ENCODE measurements at regions not wholly inside any gene's neighbourhood (a gene's known extent, or its start where the extent isn't known, plus 50 kb on each side); places are given as distances from the start of the nearest gene placed in this dataset.
"Not testable (repeated sequence)": the region's sequence is repeated elsewhere in the genome, so short reads cannot be mapped to it uniquely, and the experiment has no call there.

DNA sequence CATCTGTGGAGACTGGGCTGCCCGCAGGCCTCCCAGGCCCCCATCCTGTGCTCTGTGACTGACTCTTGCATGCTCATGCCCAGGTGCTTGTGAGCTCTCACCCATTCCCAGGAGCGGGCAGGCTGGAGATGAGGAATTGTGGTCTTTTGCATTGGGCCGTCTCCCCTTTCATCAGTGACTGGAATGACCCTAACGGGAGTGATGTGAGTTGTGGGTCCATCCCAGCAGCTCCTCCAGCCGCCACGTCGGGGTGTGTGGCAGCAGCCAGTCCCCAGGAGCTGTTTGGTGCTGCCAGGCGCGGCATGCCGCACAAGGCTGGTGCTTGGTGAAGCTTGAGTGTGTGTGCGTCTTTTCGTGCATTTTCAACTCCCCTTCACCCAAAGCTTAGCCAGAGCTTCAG is 164.2 kb downstream of the ACTR3B start:
- H3K27ac Mint-ChIP-seq = no peak overlapping the region
- DNase-seq = no peak
- peaks cover 24% of the 10 kb centered on the region for H3K27me3 Mint-ChIP-seq
- no peaks in the 10 kb centered on the region for H3K36me3 Mint-ChIP-seq (ENCODE audit: low read depth)
- H3K4me1 Mint-ChIP-seq = no peaks in the 10 kb centered on the region
- ChIA-PET CTCF (no interaction called here), POLR2A (no interaction called here)
- H3K4me3 Mint-ChIP-seq = no peak overlapping the region
- H3K9me3 Mint-ChIP-seq = peaks cover 4% of the 10 kb centered on the region

DNA sequence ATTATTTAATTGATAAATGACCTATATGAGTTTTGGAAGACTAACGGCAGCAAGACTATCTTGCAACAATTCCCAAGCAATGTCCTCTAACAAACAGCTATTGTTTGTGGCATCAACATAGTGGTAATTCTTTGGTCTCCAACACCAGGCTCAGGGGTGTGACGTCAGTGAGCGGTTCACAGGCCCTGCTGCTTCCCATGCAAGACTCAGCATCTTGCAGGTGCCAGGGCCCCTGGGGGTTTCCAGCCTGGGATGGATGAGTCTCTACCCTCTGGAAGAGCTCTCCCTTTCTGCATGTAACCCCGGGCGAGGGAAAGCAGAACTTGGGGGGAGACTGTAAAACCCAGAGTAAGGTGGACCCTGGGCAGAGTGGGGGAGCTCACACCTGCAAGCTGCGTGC is 164.7 kb downstream of the ACTR3B start:
- CTCF ChIA-PET = no interaction called here
- Mint-ChIP-seq H3K4me3 (no peak overlapping the region), H3K27me3 (peaks cover 24% of the 10 kb centered on the region), H3K9me3 (peaks cover 4% of the 10 kb centered on the region), H3K27ac (no peak overlapping the region), H3K4me1 (no peaks in the 10 kb centered on the region), H3K36me3 (ENCODE audit: low read depth) (no peaks in the 10 kb centered on the region)
- POLR2A ChIA-PET = no interaction called here
- no peak for DNase-seq

DNA sequence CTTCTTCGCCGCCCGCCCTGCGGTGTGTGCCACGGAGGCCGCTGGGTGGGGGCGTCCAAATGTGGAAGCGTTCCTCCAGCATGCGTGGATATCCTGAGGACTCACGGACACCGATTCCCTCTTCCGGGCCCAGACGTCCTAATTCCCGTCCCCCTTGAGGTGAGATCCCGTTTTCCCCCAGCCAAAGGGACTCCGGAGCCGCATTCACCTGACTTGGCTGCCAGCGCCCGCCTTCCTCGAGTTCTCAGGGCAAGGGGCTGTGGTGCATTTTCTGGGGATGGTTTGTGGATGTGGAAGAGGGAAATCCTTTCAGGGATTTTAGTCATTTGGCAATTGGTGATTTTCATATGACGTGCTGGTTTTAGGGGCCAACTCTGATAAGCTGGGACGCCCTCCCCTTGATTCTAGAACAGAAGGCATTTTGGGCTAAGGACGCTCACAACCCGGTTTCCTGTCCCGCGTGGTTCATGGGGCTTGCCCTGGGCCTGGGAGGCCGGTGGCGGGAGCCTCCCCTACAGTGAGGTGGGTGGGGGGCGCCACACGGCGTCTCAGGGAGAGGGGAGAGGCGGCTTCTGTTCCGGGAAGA is 165.4 kb downstream of the ACTR3B start:
- Mint-ChIP-seq H3K27ac (no peak overlapping the region), H3K9me3 (peaks cover 4% of the 10 kb centered on the region), H3K4me3 (no peak overlapping the region), H3K36me3 (ENCODE audit: low read depth) (no peaks in the 10 kb centered on the region), H3K4me1 (no peaks in the 10 kb centered on the region), H3K27me3 (peaks cover 24% of the 10 kb centered on the region)
- DNase-seq = no peak
- CTCF ChIA-PET = no interaction called here
- POLR2A ChIA-PET = no interaction called here

DNA sequence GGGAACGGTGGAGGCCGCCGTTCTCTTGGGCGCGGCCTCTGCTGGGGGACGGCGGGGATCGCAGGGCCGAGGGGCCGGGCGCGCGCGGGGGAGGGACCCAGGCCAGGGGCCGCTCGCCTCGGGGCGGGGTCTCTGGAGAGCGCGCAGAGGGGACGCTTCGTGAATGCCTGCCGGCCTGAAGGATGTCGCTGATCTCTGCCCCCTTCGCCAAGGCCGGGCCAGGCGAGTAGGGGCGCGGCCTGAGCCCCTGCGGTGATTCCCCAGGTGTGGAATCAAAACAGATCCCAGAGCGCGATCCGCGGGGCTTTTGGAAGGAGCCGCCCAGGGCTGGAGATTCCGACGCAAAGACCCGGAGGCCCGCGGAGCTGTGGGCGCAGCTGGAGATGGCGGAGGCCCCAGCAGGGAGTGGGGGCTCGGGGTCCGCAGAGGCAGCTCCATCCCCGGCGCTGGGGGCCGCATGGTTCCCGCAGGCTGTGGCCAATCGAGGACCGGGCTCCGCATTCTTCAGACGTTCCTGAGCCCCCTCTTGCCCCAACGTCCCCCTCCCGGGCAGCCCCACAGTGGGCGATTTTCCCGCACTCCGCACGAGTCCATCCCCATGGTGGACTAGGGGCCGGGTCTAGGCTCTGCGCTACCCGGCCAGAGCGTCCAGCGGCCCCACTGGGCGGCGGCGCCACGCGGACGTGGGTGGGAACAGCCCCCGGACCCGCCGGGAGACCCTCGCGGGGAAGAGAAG is 166.0 kb downstream of the ACTR3B start:
- ChIA-PET CTCF (no interaction called here), POLR2A (no interaction called here)
- H3K27ac Mint-ChIP-seq = no peak overlapping the region
- no peaks in the 10 kb centered on the region for H3K9me3 Mint-ChIP-seq
- H3K27me3 Mint-ChIP-seq = peaks cover 24% of the 10 kb centered on the region
- no peaks in the 10 kb centered on the region for H3K36me3 Mint-ChIP-seq (ENCODE audit: low read depth)
- H3K4me1 Mint-ChIP-seq = no peaks in the 10 kb centered on the region
- H3K4me3 Mint-ChIP-seq = no peak overlapping the region
- DNase-seq = no peak

GRCh38 chr7:152931633-152932032 is 172.1 kb downstream of the ACTR3B start:
- H3K4me1 Mint-ChIP-seq = no peaks in the 10 kb centered on the region
- H3K27ac Mint-ChIP-seq = no peak overlapping the region
- H3K36me3 Mint-ChIP-seq (ENCODE audit: low read depth) = no peaks in the 10 kb centered on the region
- no peak overlapping the region for H3K4me3 Mint-ChIP-seq
- no peak for DNase-seq
- POLR2A ChIA-PET = no interaction called here
- H3K27me3 Mint-ChIP-seq = no peaks in the 10 kb centered on the region
- H3K9me3 Mint-ChIP-seq = no peaks in the 10 kb centered on the region
- CTCF ChIA-PET = interaction anchor here (0.5 kb wide), 1 partner anchor 12 kb away, joined by 3 read pairs; no protein-coding TSS in a partner anchor

GRCh38 chr7:152937282-152937681 is 177.7 kb downstream of the ACTR3B start:
- Mint-ChIP-seq H3K27ac (no peak overlapping the region), H3K36me3 (ENCODE audit: low read depth) (no peaks in the 10 kb centered on the region), H3K27me3 (peaks cover 1% of the 10 kb centered on the region), H3K4me3 (no peak overlapping the region), H3K4me1 (no peaks in the 10 kb centered on the region), H3K9me3 (no peaks in the 10 kb centered on the region)
- ChIA-PET CTCF (interaction anchor here (1.4 kb wide), 1 partner anchor 9 kb away, joined by 4 read pairs; no protein-coding TSS in a partner anchor), POLR2A (no interaction called here)
- DNase-seq = no peak

GRCh38 chr7:152946616-152947015 is 187.1 kb downstream of the ACTR3B start:
- H3K27ac Mint-ChIP-seq; POLR2A ChIA-PET; H3K27me3 Mint-ChIP-seq; H3K9me3 Mint-ChIP-seq; H3K4me3 Mint-ChIP-seq; DNase-seq; H3K36me3 Mint-ChIP-seq (ENCODE audit: low read depth): not testable (repeated sequence)
- H3K4me1 Mint-ChIP-seq = peaks cover 12% of the 10 kb centered on the region
- CTCF ChIA-PET = interaction anchor here (1.1 kb wide), 1 partner anchor 10 kb away, joined by 4 read pairs; no protein-coding TSS in a partner anchor

DNA sequence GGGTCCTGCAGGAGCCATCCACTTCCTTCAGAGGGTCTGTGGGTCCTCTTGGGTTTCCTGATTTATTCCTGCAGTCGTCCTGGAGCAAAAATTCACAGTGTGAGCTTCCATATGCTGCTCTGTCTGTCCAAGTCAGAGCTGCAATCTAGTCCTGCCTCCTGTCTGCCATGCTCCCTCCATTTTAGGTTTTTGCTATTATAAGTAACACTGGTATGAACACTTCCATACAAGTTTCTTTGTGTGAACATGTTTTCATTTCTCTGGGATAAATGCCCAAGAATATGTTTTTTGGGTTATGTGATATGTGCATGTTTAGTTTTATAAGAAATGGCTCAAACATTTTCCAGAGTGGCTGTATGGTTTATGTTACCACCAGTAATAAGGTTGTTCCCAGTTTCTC is 188.1 kb downstream of the ACTR3B start:
- Mint-ChIP-seq H3K36me3 (ENCODE audit: low read depth) (no peaks in the 10 kb centered on the region), H3K27ac (no peak overlapping the region), H3K9me3 (peaks cover 2% of the 10 kb centered on the region), H3K27me3 (no peaks in the 10 kb centered on the region), H3K4me3 (no peak overlapping the region), H3K4me1 (peaks cover 12% of the 10 kb centered on the region)
- POLR2A ChIA-PET = no interaction called here
- CTCF ChIA-PET = no interaction called here
- no peak for DNase-seq

GRCh38 chr7:152949253-152949652 is 189.7 kb downstream of the ACTR3B start:
- Mint-ChIP-seq H3K9me3 (peaks cover 2% of the 10 kb centered on the region), H3K27me3 (no peaks in the 10 kb centered on the region), H3K27ac (no peak overlapping the region), H3K4me1 (peaks cover 7% of the 10 kb centered on the region), H3K36me3 (ENCODE audit: low read depth) (no peaks in the 10 kb centered on the region), H3K4me3 (no peak overlapping the region)
- DNase-seq = no peak
- ChIA-PET POLR2A (no interaction called here), CTCF (no interaction called here)

- Mint-ChIP-seq H3K4me3 (no peak overlapping the region), H3K36me3 (ENCODE audit: low read depth) (no peaks in the 10 kb centered on the region), H3K4me1 (peaks cover 2% of the 10 kb centered on the region), H3K9me3 (peaks cover 2% of the 10 kb centered on the region), H3K27me3 (no peaks in the 10 kb centered on the region), H3K27ac (no peak overlapping the region)
- DNase-seq = no peak
- CTCF ChIA-PET = no interaction called here
- POLR2A ChIA-PET = no interaction called here
Observed at GRCh38 chr7:152949790-152950189, 190.2 kb downstream of the ACTR3B start.

DNA sequence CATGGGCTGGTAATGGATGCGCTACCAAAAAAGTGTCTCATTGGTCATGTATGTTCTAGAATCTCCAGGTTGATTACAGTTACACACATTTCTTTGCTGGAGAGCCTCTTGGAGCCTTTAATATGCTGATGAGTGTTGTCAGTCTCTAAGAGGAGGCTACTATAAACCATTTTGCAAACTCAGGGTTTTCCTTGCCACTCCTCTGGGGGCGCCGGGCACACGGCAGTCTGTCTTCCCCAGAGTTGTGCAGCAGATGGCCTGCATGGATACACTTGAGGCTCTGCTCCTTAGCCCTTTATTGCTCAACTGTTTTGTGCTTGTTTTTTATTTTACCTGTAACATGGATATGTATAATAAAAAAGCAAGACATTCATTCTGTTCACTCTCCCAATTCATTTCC is 196.5 kb downstream of the ACTR3B start:
- Mint-ChIP-seq H3K27me3 (no peaks in the 10 kb centered on the region), H3K4me1 (no peaks in the 10 kb centered on the region), H3K4me3 (no peak overlapping the region), H3K9me3 (peaks cover 5% of the 10 kb centered on the region), H3K36me3 (ENCODE audit: low read depth) (no peaks in the 10 kb centered on the region), H3K27ac (no peak overlapping the region)
- ChIA-PET CTCF (no interaction called here), POLR2A (no interaction called here)
- DNase-seq = no peak

DNA sequence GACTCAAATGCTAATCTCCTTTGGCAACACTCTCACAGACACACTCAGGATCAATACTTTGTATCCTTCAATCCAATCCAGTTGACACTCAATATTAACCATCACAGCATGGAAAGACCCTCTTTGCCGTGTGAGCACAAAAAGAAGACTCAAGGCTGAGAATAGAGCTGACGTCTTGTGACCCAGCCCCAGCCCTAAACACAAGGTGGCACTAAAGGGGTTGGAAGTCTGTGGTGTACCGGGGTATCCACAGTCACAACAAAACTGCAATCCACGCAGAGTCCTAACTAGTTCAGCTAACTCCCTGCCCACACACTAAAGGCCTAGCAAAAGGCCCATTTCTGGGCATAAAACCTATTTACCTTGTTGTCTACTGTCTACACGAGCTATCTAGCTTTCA is 200.1 kb downstream of the ACTR3B start:
- H3K27me3 Mint-ChIP-seq = no peaks in the 10 kb centered on the region
- no peaks in the 10 kb centered on the region for H3K36me3 Mint-ChIP-seq (ENCODE audit: low read depth)
- CTCF ChIA-PET = no interaction called here
- H3K4me1 Mint-ChIP-seq = no peaks in the 10 kb centered on the region
- no peak for DNase-seq
- peaks cover 3% of the 10 kb centered on the region for H3K9me3 Mint-ChIP-seq
- POLR2A ChIA-PET = no interaction called here
- H3K27ac Mint-ChIP-seq = no peak overlapping the region
- no peak overlapping the region for H3K4me3 Mint-ChIP-seq

- H3K4me3 Mint-ChIP-seq; POLR2A ChIA-PET; H3K27ac Mint-ChIP-seq; H3K4me1 Mint-ChIP-seq; H3K27me3 Mint-ChIP-seq; H3K36me3 Mint-ChIP-seq (ENCODE audit: low read depth); H3K9me3 Mint-ChIP-seq; CTCF ChIA-PET; DNase-seq: not testable (repeated sequence)
Observed at GRCh38 chr7:152961796-152962195, 202.2 kb downstream of the ACTR3B start.

GRCh38 chr7:152966189-152966588 is 206.6 kb downstream of the ACTR3B start:
- peaks cover 3% of the 10 kb centered on the region for H3K9me3 Mint-ChIP-seq
- CTCF ChIA-PET = interaction anchor here (0.8 kb wide), 1 partner anchor 31 kb away, joined by 3 read pairs; no protein-coding TSS in a partner anchor
- no peak for DNase-seq
- H3K36me3 Mint-ChIP-seq (ENCODE audit: low read depth) = no peaks in the 10 kb centered on the region
- no peaks in the 10 kb centered on the region for H3K4me1 Mint-ChIP-seq
- POLR2A ChIA-PET = no interaction called here
- H3K27ac Mint-ChIP-seq = no peak overlapping the region
- H3K4me3 Mint-ChIP-seq = no peak overlapping the region
- no peaks in the 10 kb centered on the region for H3K27me3 Mint-ChIP-seq

Measured in activated CD4-positive, alpha-beta T cell treated with anti-CD3 and anti-CD28 coated beads, Interleukin-2, amount 10 ng/mL, durations not matched to agents 7 days and 5 days (primary cell).